ENCODE measurements at regions not wholly inside any gene's neighbourhood (a gene's known extent, or its start where the extent isn't known, plus 50 kb on each side); places are given as distances from the start of the nearest gene placed in this dataset.

- Histone ChIP-seq H3K27ac (peak overlapping the region in 11 of 21 experiments; percentile 7 to 76 (median 57)), H3K4me3 (no peak overlapping the region)
Observed at GRCh38 chr13:77980592-77980991, 62.0 kb upstream of the EDNRB start.

- Histone ChIP-seq H3K27ac (peak overlapping the region in 5 of 21 experiments; percentile 22 to 75 (median 31)), H3K4me3 (no peak overlapping the region)
Observed at GRCh38 chr13:77979721-77980385, 61.2 kb upstream of the EDNRB start.

GRCh38 chr13:77975358-77976042, 56.9 kb upstream of the EDNRB start:
- H3K27ac ChIP-seq: no peak overlapping the region
- no peak overlapping the region for H3K4me3 ChIP-seq

- H3K27ac ChIP-seq: no peak overlapping the region
- no peak overlapping the region for H3K4me3 ChIP-seq
Observed at GRCh38 chr13:77969299-77969698, 50.7 kb upstream of the EDNRB start.
